Upper lobe of left lung (tissue), 6 donors: ENCODE measurements at regions not wholly inside any gene's neighbourhood (a gene's known extent, or its start where the extent isn't known, plus 50 kb on each side); places are given as distances from the start of the nearest gene placed in this dataset.
"Not testable (repeated sequence)": the region's sequence is repeated elsewhere in the genome, so short reads cannot be mapped to it uniquely, and the experiment has no call there.

ENCODE experiments used
- ATAC-seq, 2 donors: fragments of 200-7000 bp; cut with Tn5 transposase; one replicate each; pipeline ENCODE4 v1.9.1; 2022; ENCODE audit warnings: mild to moderate bottlenecking in 2 of 2, moderate library complexity in 2 of 2; ENCODE audit not compliant: low FRiP score in 2 of 2
- DNase-seq, 2 donors: peaks; one replicate each; pipeline ENCODE4 v3.0.0-alpha.2; 2019 to 2020
- H3K27ac ChIP-seq, 4 donors: fragments of 200-600 bp; sonication (generic); one replicate each; pipeline ENCODE4 v1.5.1; 2016 to 2019
- H3K27me3 ChIP-seq, 4 donors: fragments of 200-600 bp; sonication (generic); one replicate each; pipeline ENCODE4 v1.5.1; 2017 to 2019
- H3K36me3 ChIP-seq, 4 donors: fragments of 200-600 bp; sonication (generic); one replicate each; pipeline ENCODE4 v1.5.1; 2016 to 2019
- H3K4me1 ChIP-seq, 4 donors: fragments of 200-600 bp; sonication (generic); one replicate each; pipeline ENCODE4 v1.5.1; 2018 to 2019
- H3K4me3 ChIP-seq, 4 donors: fragments of 200-600 bp; sonication (generic); one replicate each; pipeline ENCODE4 v1.5.1; 2017 to 2019; ENCODE audit warnings: mild to moderate bottlenecking in 2 of 4, moderate library complexity in 1 of 4
- H3K9me3 ChIP-seq, 4 donors: fragments of 200-600 bp; sonication (generic); one replicate each; pipeline ENCODE4 v1.5.1; 2018 to 2019
- CTCF ChIP-seq, 6 experiments: fragments of 450-650 bp in 4 of 6; fragments of 200-600 bp in 2 of 6; sonication (generic) in 2 of 6; IDR thresholded peaks; one replicate each; pipeline ENCODE4 v1.5.1; 2016 to 2019; ENCODE audit warnings: antibody characterized with exemption in 6 of 6
- EP300 ChIP-seq, 4 donors: sonication (generic); formaldehyde crosslinking; IDR thresholded peaks; one replicate each; pipeline ENCODE4 v1.5.1; 2017; ENCODE audit warnings: antibody characterized with exemption in 4 of 4, control low read depth in 2 of 4
- POLR2A ChIP-seq, 4 donors: fragments of 450-650 bp; IDR thresholded peaks; one replicate each; pipeline ENCODE4 v1.5.1; 2016 to 2017; ENCODE audit warnings: antibody characterized with exemption in 4 of 4, mild to moderate bottlenecking in 2 of 4
- POLR2AphosphoS5 ChIP-seq, 2 donors: sonication (generic); formaldehyde crosslinking; IDR thresholded peaks; one replicate each; pipeline ENCODE4 v1.5.1; 2017; ENCODE audit warnings: antibody characterized with exemption in 2 of 2
- WGBS, 2 donors: methylation state at CpG; one replicate each; pipeline ENCODE4 v1.1.5; 2017 to 2018; 5-methylcytosine and 5-hydroxymethylcytosine counted together
- donor health status: DM: no; HTN: no; CAD: no; lungs with moderate emphysema.
- donor health status: DM: no; HTN: yes; CAD: no; lungs with severe emphysema.

GRCh38 chr16:75811020-75811634 is 84.8 kb upstream of the CPHXL start:
- no peak for ATAC-seq
- no peaks in the 10 kb centered on the region for H3K9me3 ChIP-seq
- H3K27ac ChIP-seq: no peak overlapping the region
- H3K4me1 ChIP-seq: no peaks in the 10 kb centered on the region
- no peaks in the 10 kb centered on the region for H3K27me3 ChIP-seq
- H3K36me3 ChIP-seq: no peaks in the 10 kb centered on the region
- DNase-seq: no peak
- 64 to 65% methylated on average over 9 of the region's 9 CpGs for WGBS, 2 donors
- TF ChIP-seq POLR2A (IDR thresholded peaks at IDR 0.05) (no peak), POLR2AphosphoS5 (IDR thresholded peaks at IDR 0.05) (no peak), CTCF (IDR thresholded peaks at IDR 0.05) (no peak), EP300 (IDR thresholded peaks at IDR 0.05) (no peak)
- H3K4me3 ChIP-seq: no peak overlapping the region

DNA sequence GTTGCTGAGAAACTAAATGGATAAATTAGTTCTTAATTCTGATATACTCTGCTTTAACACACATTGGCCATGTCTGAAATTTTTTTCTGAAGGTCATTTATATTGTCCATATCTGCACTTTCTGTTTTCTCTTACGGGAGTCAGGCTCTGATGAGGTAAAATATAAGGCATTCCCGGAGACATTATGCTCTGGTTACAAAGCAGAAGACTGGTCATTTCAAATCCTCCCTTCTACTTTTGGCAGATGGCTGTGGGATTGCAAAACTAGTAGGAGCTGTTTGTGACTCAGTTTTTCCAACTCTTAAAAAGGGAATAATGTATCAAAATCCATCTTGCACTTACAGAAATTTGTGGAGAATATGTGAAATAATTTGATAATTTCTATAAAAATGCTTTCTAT is 92.2 kb upstream of the CPHXL start:
- Histone ChIP-seq H3K4me3 (no peak overlapping the region), H3K27ac (no peak overlapping the region), H3K36me3 (no peaks in the 10 kb centered on the region), H3K4me1 (no peaks in the 10 kb centered on the region), H3K27me3 (no peaks in the 10 kb centered on the region), H3K9me3 (no peaks in the 10 kb centered on the region)
- no peak for DNase-seq
- 70 to 80% methylated on average over 2 of the region's 2 CpGs for WGBS, 2 donors
- TF ChIP-seq CTCF (IDR thresholded peaks at IDR 0.05) (no peak), POLR2AphosphoS5 (IDR thresholded peaks at IDR 0.05) (no peak), EP300 (IDR thresholded peaks at IDR 0.05) (no peak), POLR2A (IDR thresholded peaks at IDR 0.05) (no peak)
- ATAC-seq: peak in 1 of 2 donors; percentile 71

- H3K4me3 ChIP-seq: no peak overlapping the region
- TF ChIP-seq POLR2AphosphoS5 (IDR thresholded peaks at IDR 0.05): no peak
- no peak for TF ChIP-seq POLR2A (IDR thresholded peaks at IDR 0.05)
- TF ChIP-seq EP300 (IDR thresholded peaks at IDR 0.05): no peak
- no peak for TF ChIP-seq CTCF (IDR thresholded peaks at IDR 0.05)
- peak in 1 of 2 donors; percentile 28 for ATAC-seq
- 93 to 95% methylated on average over 6 of the region's 6 CpGs for WGBS, 2 donors
- H3K27me3 ChIP-seq: no peaks in the 10 kb centered on the region
- H3K27ac ChIP-seq: no peak overlapping the region
- H3K9me3 ChIP-seq: no peaks in the 10 kb centered on the region
- no peak for DNase-seq
- no peaks in the 10 kb centered on the region for H3K36me3 ChIP-seq
- H3K4me1 ChIP-seq: no peaks in the 10 kb centered on the region
Observed at GRCh38 chr16:75820672-75821071, 94.4 kb upstream of the CPHXL start.

GRCh38 chr16:75821117-75821516 is 94.8 kb upstream of the CPHXL start:
- H3K27ac ChIP-seq: no peak overlapping the region
- ATAC-seq (no peak), DNase-seq (no peak)
- H3K36me3 ChIP-seq: no peaks in the 10 kb centered on the region
- TF ChIP-seq EP300 (IDR thresholded peaks at IDR 0.05): no peak
- TF ChIP-seq POLR2A (IDR thresholded peaks at IDR 0.05): no peak
- TF ChIP-seq POLR2AphosphoS5 (IDR thresholded peaks at IDR 0.05): no peak
- TF ChIP-seq CTCF (IDR thresholded peaks at IDR 0.05): no peak
- WGBS, 2 donors: 73 to 76% methylated on average over 3 of the region's 3 CpGs
- H3K27me3 ChIP-seq: no peaks in the 10 kb centered on the region
- no peak overlapping the region for H3K4me3 ChIP-seq
- no peaks in the 10 kb centered on the region for H3K4me1 ChIP-seq
- H3K9me3 ChIP-seq: no peaks in the 10 kb centered on the region

GRCh38 chr16:75825750-75826149 is 99.5 kb upstream of the CPHXL start:
- ATAC-seq: not testable (repeated sequence)

DNA sequence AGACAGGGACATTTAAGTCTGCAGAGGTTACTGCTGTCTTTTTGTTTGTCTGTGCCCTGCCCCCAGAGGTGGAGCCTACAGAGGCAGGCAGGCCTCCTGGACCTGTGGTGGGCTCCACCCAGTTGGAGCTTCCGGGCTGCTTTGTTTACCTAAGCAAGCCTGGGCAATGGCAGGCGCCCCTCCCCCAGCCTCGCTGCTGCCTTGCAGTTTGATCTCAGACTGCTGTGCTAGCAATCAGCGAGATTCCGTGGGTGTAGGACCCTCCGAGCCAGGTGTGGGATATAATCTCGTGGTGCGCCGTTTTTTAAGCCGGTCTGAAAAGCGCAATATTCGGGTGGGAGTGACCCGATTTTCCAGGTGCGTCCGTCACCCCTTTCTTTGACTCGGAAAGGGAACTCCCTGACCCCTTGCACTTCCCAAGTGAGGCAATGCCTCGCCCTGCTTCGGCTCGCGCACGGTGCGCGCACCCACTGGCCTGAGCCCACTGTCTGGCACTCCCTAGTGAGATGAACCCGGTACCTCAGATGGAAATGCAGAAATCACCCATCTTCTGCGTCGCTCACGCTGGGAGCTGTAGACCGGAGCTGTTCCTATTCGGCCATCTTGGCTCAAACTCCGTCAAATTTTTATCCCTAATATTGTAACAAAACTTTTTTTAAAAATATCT is 101.2 kb upstream of the CPHXL start:
- H3K9me3 ChIP-seq, H3K27me3 ChIP-seq, H3K27ac ChIP-seq, ATAC-seq, H3K36me3 ChIP-seq, H3K4me3 ChIP-seq, H3K4me1 ChIP-seq, DNase-seq: not testable (repeated sequence)
- 81 to 96% methylated on average over 12 to 14 of the region's 30 CpGs for WGBS, 2 donors

More at GRCh38 chr16:75825750-75826149, 99.5 kb upstream of the CPHXL start:
- not testable (repeated sequence) for H3K4me1 ChIP-seq, H3K4me3 ChIP-seq, H3K27me3 ChIP-seq, H3K27ac ChIP-seq, DNase-seq, H3K9me3 ChIP-seq, H3K36me3 ChIP-seq
- 80 to 86% methylated on average over 6 of the region's 6 CpGs for WGBS, 2 donors

- ATAC-seq, H3K4me1 ChIP-seq, H3K27ac ChIP-seq, DNase-seq, H3K36me3 ChIP-seq, H3K4me3 ChIP-seq, H3K27me3 ChIP-seq: not testable (repeated sequence)
- 91 to 94% methylated on average over 2 of the region's 2 CpGs for WGBS, 2 donors
- peaks cover 0 to 11% (median 2%) of the 10 kb centered on the region in 4 donors for H3K9me3 ChIP-seq
Observed at GRCh38 chr16:75833385-75833784, 107.1 kb upstream of the CPHXL start.
